H9 (cell line): ENCODE measurements at regions not wholly inside any gene's neighbourhood (a gene's known extent, or its start where the extent isn't known, plus 50 kb on each side); places are given as distances from the start of the nearest gene placed in this dataset.

Source experiments
- DNase-seq: peaks from one replicate; pipeline ENCODE4 v3.0.0-alpha.2; 2017
- H2AFZ ChIP-seq: one replicate; pipeline ENCODE4 v1.6.1; 2013; ENCODE audit warnings: mild to moderate bottlenecking, low read length, control low read depth, moderate library complexity
- H2AK5ac ChIP-seq: 2 replicates; pipeline ENCODE4 v1.6.1; 2013; ENCODE audit warnings: low read length, control low read depth, mixed read lengths; ENCODE audit not compliant: insufficient read length
- H2BK120ac ChIP-seq: one replicate; pipeline ENCODE4 v1.6.1; 2013; ENCODE audit warnings: low read depth, mild to moderate bottlenecking, low read length, control low read depth, inconsistent platforms; ENCODE audit not compliant: poor library complexity, severe bottlenecking
- H2BK12ac ChIP-seq: 2 replicates; pipeline ENCODE4 v1.6.1; 2013; ENCODE audit warnings: low read length, control low read depth, mixed read lengths, low read depth; ENCODE audit not compliant: insufficient read length
- H2BK15ac ChIP-seq: 2 replicates; pipeline ENCODE4 v1.6.1; 2013; ENCODE audit warnings: low read depth, low read length, control low read depth
- H2BK20ac ChIP-seq: one replicate; pipeline ENCODE4 v1.6.1; 2013; ENCODE audit warnings: low read depth, mild to moderate bottlenecking, low read length, control low read depth, inconsistent platforms; ENCODE audit not compliant: poor library complexity, severe bottlenecking
- H2BK5ac ChIP-seq: 2 replicates; pipeline ENCODE4 v1.6.1; 2013; ENCODE audit warnings: low read length, control low read depth, mixed read lengths; ENCODE audit not compliant: insufficient read length
- H3K14ac ChIP-seq: 2 replicates; pipeline ENCODE4 v1.6.1; 2013; ENCODE audit warnings: low read length, control low read depth; ENCODE audit not compliant: insufficient read depth
- H3K18ac ChIP-seq: 2 replicates; pipeline ENCODE4 v1.6.1; 2013; ENCODE audit warnings: low read depth, mild to moderate bottlenecking, mixed read lengths, low read length, control low read depth; ENCODE audit not compliant: insufficient read length
- H3K23ac ChIP-seq: 2 replicates; pipeline ENCODE4 v1.6.1; 2013; ENCODE audit warnings: low read length, control low read depth, mixed read lengths, low read depth; ENCODE audit not compliant: insufficient read length
- H3K23me2 ChIP-seq: 2 replicates; pipeline ENCODE4 v1.6.1; 2013; ENCODE audit warnings: low read depth, mild to moderate bottlenecking, mixed read lengths, low read length, control low read depth; ENCODE audit not compliant: insufficient read length, poor library complexity, severe bottlenecking
- H3K27ac ChIP-seq: 2 replicates; pipeline ENCODE4 v1.5.1; 2013; ENCODE audit warnings: low read length, control low read depth, mixed read lengths, low read depth; ENCODE audit not compliant: insufficient read length
- H3K27me3 ChIP-seq: 2 replicates; pipeline ENCODE4 v1.6.1; 2013; ENCODE audit warnings: low read length, control low read depth, inconsistent platforms; ENCODE audit not compliant: insufficient read depth
- H3K4ac ChIP-seq: 2 replicates; pipeline ENCODE4 v1.6.1; 2013; ENCODE audit warnings: low read depth, mild to moderate bottlenecking, control low read depth, inconsistent platforms, low read length, moderate library complexity
- H3K4me1 ChIP-seq: 2 replicates; pipeline ENCODE4 v1.6.1; 2013; ENCODE audit warnings: low read length, control low read depth, inconsistent platforms; ENCODE audit not compliant: insufficient read depth
- H3K4me2 ChIP-seq: 2 replicates; pipeline ENCODE4 v1.6.1; 2013; ENCODE audit warnings: low read length, control low read depth, mixed read lengths; ENCODE audit not compliant: insufficient read length, insufficient read depth
- H3K56ac ChIP-seq: 2 replicates; pipeline ENCODE4 v1.6.1; 2013; ENCODE audit warnings: low read depth, mild to moderate bottlenecking, mixed read lengths, low read length, control low read depth; ENCODE audit not compliant: insufficient read length
- H3K79me1 ChIP-seq: 2 replicates; pipeline ENCODE4 v1.6.1; 2013; ENCODE audit warnings: low read depth, mild to moderate bottlenecking, moderate library complexity, low read length, control low read depth, inconsistent platforms; ENCODE audit not compliant: insufficient read depth, poor library complexity, severe bottlenecking
- H3K79me2 ChIP-seq: 2 replicates; pipeline ENCODE4 v1.6.1; 2013; ENCODE audit warnings: low read length, control low read depth, inconsistent platforms; ENCODE audit not compliant: insufficient read depth
- H3K9ac ChIP-seq: 2 replicates; pipeline ENCODE4 v1.6.1; 2013; ENCODE audit warnings: low read length, control low read depth, mixed read lengths; ENCODE audit not compliant: insufficient read length; ENCODE audit errors: extremely low read depth
- H3K9me3 ChIP-seq: one replicate; pipeline ENCODE4 v1.6.1; 2013; ENCODE audit warnings: low read depth, low read length, inconsistent platforms; ENCODE audit not compliant: control insufficient read depth
- H3T11ph ChIP-seq: one replicate; pipeline ENCODE4 v1.6.1; 2013; ENCODE audit warnings: mild to moderate bottlenecking, low read length, control low read depth, inconsistent platforms
- H4K20me1 ChIP-seq: one replicate; pipeline ENCODE4 v1.6.1; 2013; ENCODE audit not compliant: control insufficient read depth, insufficient read length, insufficient read depth
- H4K5ac ChIP-seq: 2 replicates; pipeline ENCODE4 v1.6.1; 2013; ENCODE audit warnings: low read depth, mild to moderate bottlenecking, mixed read lengths, low read length, control low read depth; ENCODE audit not compliant: insufficient read length
- H4K8ac ChIP-seq: replicated peaks from 2 replicates; pipeline ENCODE4 v1.6.1; 2013; ENCODE audit warnings: low read length, control low read depth, mixed read lengths, low read depth; ENCODE audit not compliant: insufficient read length
- H4K91ac ChIP-seq: 2 replicates; pipeline ENCODE4 v1.6.1; 2013; ENCODE audit warnings: low read depth, mild to moderate bottlenecking, moderate library complexity, mixed read lengths, low read length, control low read depth; ENCODE audit not compliant: insufficient read length
- H3K27ac Mint-ChIP-seq, 3 experiments: 2 replicates in 2 of 3; 3 replicates in 1 of 3; pipeline ENCODE4 v1.8.0; 2020 to 2021; ENCODE audit warnings: mixed read lengths in 3 of 3, mild to moderate bottlenecking in 1 of 3, moderate library complexity in 1 of 3
- H3K27me3 Mint-ChIP-seq: 2 replicates; pipeline ENCODE4 v1.8.0; 2021; ENCODE audit warnings: low read depth, mild to moderate bottlenecking, moderate library complexity, mixed read lengths
- H3K36me3 Mint-ChIP-seq, 3 experiments: 2 replicates in 2 of 3; 3 replicates in 1 of 3; pipeline ENCODE4 v1.8.0; 2020 to 2021; ENCODE audit warnings: low read depth in 3 of 3, mixed read lengths in 3 of 3; ENCODE audit not compliant: insufficient read depth in 1 of 3
- H3K4me1 Mint-ChIP-seq, 2 experiments: 2 replicates each; pipeline ENCODE4 v1.8.0; 2020; ENCODE audit warnings: mixed read lengths in 2 of 2
- H3K4me3 Mint-ChIP-seq, 2 experiments: 2 replicates in 1 of 2; 3 replicates in 1 of 2; pipeline ENCODE4 v1.8.0; 2020 to 2021; ENCODE audit warnings: mild to moderate bottlenecking in 2 of 2, mixed read lengths in 2 of 2, moderate library complexity in 1 of 2
- H3K9me3 Mint-ChIP-seq, 2 experiments: 2 replicates in 1 of 2; 3 replicates in 1 of 2; pipeline ENCODE4 v1.8.0; 2020; ENCODE audit warnings: mild to moderate bottlenecking in 2 of 2, mixed read lengths in 2 of 2, moderate library complexity in 1 of 2
- CTCF ChIP-seq: fragments of 200-600 bp; sonication (generic); conservative IDR thresholded peaks from 3 replicates; pipeline ENCODE4 v1.8.0; 2021; ENCODE audit warnings: antibody characterized with exemption, mild to moderate bottlenecking
- WGBS: extraction: QIAGEN DNeasy Blood & Tissue Kit; methylation state at CpG from one replicate; pipeline ENCODE4 v1.1.7; 2013; ENCODE audit warnings: missing lambda C conversion rate, low lambda C conversion rate, mixed read lengths; ENCODE audit not compliant: insufficient read length; ENCODE audit errors: extremely low coverage; 5-methylcytosine and 5-hydroxymethylcytosine counted together

GRCh38 chr15:95968856-95969255 is 361.6 kb upstream of the NR2F2 start:
- Histone ChIP-seq H3K27me3 (no peaks in the 10 kb centered on the region), H3K18ac (no peak overlapping the region), H3K79me2 (no peaks in the 10 kb centered on the region), H3K56ac (no peak overlapping the region), H3K23me2 (no peaks in the 10 kb centered on the region), H2BK12ac (no peak overlapping the region), H4K5ac (no peak overlapping the region), H2AK5ac (no peak overlapping the region), H3K4ac (no peak overlapping the region), H3T11ph (no peak overlapping the region), H4K91ac (no peak overlapping the region), H2BK5ac (no peak overlapping the region), H3K14ac (no peak overlapping the region), H2BK15ac (no peak overlapping the region), H3K23ac (no peak overlapping the region), H3K27ac (no peak overlapping the region), H2AFZ (no peak overlapping the region), H3K79me1 (no peaks in the 10 kb centered on the region), H3K4me1 (no peaks in the 10 kb centered on the region), H4K8ac (no peak overlapping the region), H3K4me2 (no peak overlapping the region), H3K9ac (no peak overlapping the region), H3K9me3 (no peaks in the 10 kb centered on the region), H4K20me1 (no peaks in the 10 kb centered on the region), H2BK120ac (no peak overlapping the region), H2BK20ac (no peak overlapping the region)
- no peaks in the 10 kb centered on the region for H3K9me3 Mint-ChIP-seq
- TF ChIP-seq CTCF = no peak
- no CpG with 5 or more reads among the region's 5 CpGs for WGBS
- no peak overlapping the region for H3K4me3 Mint-ChIP-seq
- peaks cover 8% of the 10 kb centered on the region for H3K27me3 Mint-ChIP-seq
- H3K4me1 Mint-ChIP-seq = no peaks in the 10 kb centered on the region
- H3K27ac Mint-ChIP-seq = no peak overlapping the region
- no peak for DNase-seq
- H3K36me3 Mint-ChIP-seq = no peaks in the 10 kb centered on the region
